ENCODE measurements at regions not wholly inside any gene's neighbourhood (a gene's known extent, or its start where the extent isn't known, plus 50 kb on each side); places are given as distances from the start of the nearest gene placed in this dataset.

DNA sequence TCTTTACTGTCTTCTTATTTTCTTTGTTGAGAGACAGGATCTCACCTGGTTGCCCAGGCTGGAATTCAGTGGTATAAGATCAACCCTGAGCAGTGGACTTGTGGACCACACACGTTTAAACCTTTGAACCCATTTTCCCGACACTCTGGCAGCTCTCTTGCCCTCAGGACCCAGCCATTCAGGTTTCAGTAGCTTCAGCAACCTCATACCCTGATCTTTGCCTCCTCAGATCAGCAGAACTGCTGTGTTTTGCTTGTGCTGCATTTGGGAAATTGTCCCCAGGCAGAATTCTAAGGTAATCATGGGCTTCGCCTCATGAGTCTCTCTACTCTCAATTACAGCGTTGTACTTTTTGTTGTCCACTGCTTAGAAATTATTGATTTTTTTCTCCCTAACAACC lies 317.6 kb upstream of the KIAA1217 start:
- TF ChIP-seq POLR2A (IDR thresholded peaks at IDR 0.05): no peak
- TF ChIP-seq, protein P1, sequence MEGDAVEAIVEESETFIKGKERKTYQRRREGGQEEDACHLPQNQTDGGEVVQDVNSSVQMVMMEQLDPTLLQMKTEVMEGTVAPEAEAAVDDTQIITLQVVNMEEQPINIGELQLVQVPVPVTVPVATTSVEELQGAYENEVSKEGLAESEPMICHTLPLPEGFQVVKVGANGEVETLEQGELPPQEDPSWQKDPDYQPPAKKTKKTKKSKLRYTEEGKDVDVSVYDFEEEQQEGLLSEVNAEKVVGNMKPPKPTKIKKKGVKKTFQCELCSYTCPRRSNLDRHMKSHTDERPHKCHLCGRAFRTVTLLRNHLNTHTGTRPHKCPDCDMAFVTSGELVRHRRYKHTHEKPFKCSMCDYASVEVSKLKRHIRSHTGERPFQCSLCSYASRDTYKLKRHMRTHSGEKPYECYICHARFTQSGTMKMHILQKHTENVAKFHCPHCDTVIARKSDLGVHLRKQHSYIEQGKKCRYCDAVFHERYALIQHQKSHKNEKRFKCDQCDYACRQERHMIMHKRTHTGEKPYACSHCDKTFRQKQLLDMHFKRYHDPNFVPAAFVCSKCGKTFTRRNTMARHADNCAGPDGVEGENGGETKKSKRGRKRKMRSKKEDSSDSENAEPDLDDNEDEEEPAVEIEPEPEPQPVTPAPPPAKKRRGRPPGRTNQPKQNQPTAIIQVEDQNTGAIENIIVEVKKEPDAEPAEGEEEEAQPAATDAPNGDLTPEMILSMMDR (IDR thresholded peaks at IDR 0.05): no peak

Data from Peyer's patch (tissue), 4 donors.